ENCODE measurements at regions not wholly inside any gene's neighbourhood (a gene's known extent, or its start where the extent isn't known, plus 50 kb on each side); places are given as distances from the start of the nearest gene placed in this dataset.
"Not testable (repeated sequence)": the region's sequence is repeated elsewhere in the genome, so short reads cannot be mapped to it uniquely, and the experiment has no call there.

- Histone ChIP-seq H3K36me3 (no peaks in the 10 kb centered on the region), H3K4me1 (peaks cover 0 to 3% of the 10 kb centered on the region in 2 donors), H3K27me3 (no peaks in the 10 kb centered on the region), H3K4me3 (replicated peaks in 1 of 3) (no peak overlapping the region), H3K9me3 (no peaks in the 10 kb centered on the region), H3K27ac (no peak overlapping the region)
- TF ChIP-seq CTCF (IDR thresholded peaks at IDR 0.05), result no peak
- no peak for TF ChIP-seq POLR2A (IDR thresholded peaks at IDR 0.05)
- intact Hi-C loops (cut with DNase I), result no loop called here
- WGBS, 2 donors, result 85 to 87% methylated on average over 6 of the region's 6 CpGs
- no peak for DNase-seq
Measured at GRCh38 chr13:34381228-34381627, 560.8 kb upstream of the NBEA start.

GRCh38 chr13:34383728-34384127 lies 558.3 kb upstream of the NBEA start:
- intact Hi-C loops (cut with DNase I), result no loop called here
- WGBS, 2 donors, result 85 to 88% methylated on average over 3 of the region's 3 CpGs
- TF ChIP-seq POLR2A (IDR thresholded peaks at IDR 0.05) (no peak), CTCF (IDR thresholded peaks at IDR 0.05) (no peak)

GRCh38 chr13:34386229-34386628 lies 555.8 kb upstream of the NBEA start:
- DNase-seq; H3K9me3 ChIP-seq; intact Hi-C loops (cut with DNase I); H3K27ac ChIP-seq; H3K4me3 ChIP-seq (replicated peaks in 1 of 3); H3K36me3 ChIP-seq; H3K27me3 ChIP-seq; H3K4me1 ChIP-seq: not testable (repeated sequence)

More at GRCh38 chr13:34383728-34384127, 558.3 kb upstream of the NBEA start:
- no peaks in the 10 kb centered on the region for H3K4me1 ChIP-seq
- no peak overlapping the region for H3K4me3 ChIP-seq (replicated peaks in 1 of 3)
- no peaks in the 10 kb centered on the region for H3K27me3 ChIP-seq
- no peaks in the 10 kb centered on the region for H3K36me3 ChIP-seq
- no peaks in the 10 kb centered on the region for H3K9me3 ChIP-seq
- DNase-seq, result no peak
- no peak overlapping the region for H3K27ac ChIP-seq

GRCh38 chr13:34391076-34391475 lies 551.0 kb upstream of the NBEA start:
- Histone ChIP-seq H3K27me3 (no peaks in the 10 kb centered on the region), H3K27ac (no peak overlapping the region), H3K36me3 (no peaks in the 10 kb centered on the region), H3K4me1 (no peaks in the 10 kb centered on the region), H3K4me3 (replicated peaks in 1 of 3) (no peak overlapping the region), H3K9me3 (no peaks in the 10 kb centered on the region)
- no peak for DNase-seq
- 92 to 93% methylated on average over 2 of the region's 2 CpGs for WGBS, 2 donors
- TF ChIP-seq CTCF (IDR thresholded peaks at IDR 0.05) (no peak), POLR2A (IDR thresholded peaks at IDR 0.05) (no peak)
- intact Hi-C loops (cut with DNase I), result no loop called here

- Histone ChIP-seq H3K9me3 (no peaks in the 10 kb centered on the region), H3K4me3 (replicated peaks in 1 of 3) (no peak overlapping the region), H3K27ac (no peak overlapping the region), H3K4me1 (no peaks in the 10 kb centered on the region), H3K27me3 (no peaks in the 10 kb centered on the region), H3K36me3 (no peaks in the 10 kb centered on the region)
- no peak for DNase-seq
- TF ChIP-seq CTCF (IDR thresholded peaks at IDR 0.05) (no peak), POLR2A (IDR thresholded peaks at IDR 0.05) (no peak)
- WGBS, 2 donors, result 85 to 92% methylated on average over 1 of the region's 1 CpG
- intact Hi-C loops (cut with DNase I), result no loop called here
Measured at GRCh38 chr13:34401696-34402095, 540.4 kb upstream of the NBEA start.

Measured in thyroid gland (tissue), 4 donors.